Calu3 (cell line): ENCODE measurements at regions not wholly inside any gene's neighbourhood (a gene's known extent, or its start where the extent isn't known, plus 50 kb on each side); places are given as distances from the start of the nearest gene placed in this dataset.

Experiments used
- BruUV-seq: library from RNA; stranded (reverse); fragments of 400-500 nt; replicated peaks from 2 replicates; lab custom pipeline; 2021; lab: Mats Ljungman, UMichigan
- CTCF ChIA-PET: fragments of 300-600 bp; sonication (Branson Sonifier 250); formaldehyde crosslinking; loops from one replicate; lab custom pipeline; 2022; ENCODE audit warnings: antibody characterized with exemption; lab: Charles Lee
- DNase-seq: peaks from one replicate; pipeline ENCODE4 v3.0.0; 2022
- H3K27ac Mint-ChIP-seq: one replicate; pipeline ENCODE4 v1.8.0; 2022; ENCODE audit warnings: mixed read lengths; ENCODE audit not compliant: unreplicated experiment
- H3K27me3 Mint-ChIP-seq: one replicate; pipeline ENCODE4 v1.8.0; 2022; ENCODE audit warnings: mixed read lengths; ENCODE audit not compliant: unreplicated experiment
- H3K36me3 Mint-ChIP-seq: one replicate; pipeline ENCODE4 v1.8.0; 2022; ENCODE audit warnings: mild to moderate bottlenecking, moderate library complexity, mixed read lengths; ENCODE audit not compliant: insufficient read depth, unreplicated experiment
- H3K4me1 Mint-ChIP-seq: one replicate; pipeline ENCODE4 v1.8.0; 2022; ENCODE audit warnings: mild to moderate bottlenecking, low read depth, mixed read lengths; ENCODE audit not compliant: unreplicated experiment
- H3K4me3 Mint-ChIP-seq: one replicate; pipeline ENCODE4 v1.8.0; 2022; ENCODE audit warnings: mild to moderate bottlenecking, low read depth, moderate library complexity, mixed read lengths; ENCODE audit not compliant: unreplicated experiment
- H3K9me3 Mint-ChIP-seq: one replicate; pipeline ENCODE4 v1.8.0; 2022; ENCODE audit warnings: low read depth, mixed read lengths; ENCODE audit not compliant: unreplicated experiment
- CTCF ChIP-seq: fragments of 200-600 bp; IDR thresholded peaks from one replicate; pipeline ENCODE4 v1.8.0; 2022; ENCODE audit warnings: antibody characterized with exemption; ENCODE audit not compliant: unreplicated experiment
- intact Hi-C: fragments of 100-400 bp; cut with micrococcal nuclease; formaldehyde crosslinking; loops from one replicate; pipeline ENCODE4 v1.10.0; 2022; ENCODE audit not compliant: unreplicated experiment

- Mint-ChIP-seq H3K9me3 (peaks cover 4% of the 10 kb centered on the region), H3K27me3 (peaks cover 55% of the 10 kb centered on the region), H3K4me3 (no peak overlapping the region), H3K4me1 (no peaks in the 10 kb centered on the region), H3K36me3 (no peaks in the 10 kb centered on the region), H3K27ac (no peak overlapping the region)
- TF ChIP-seq CTCF = no peak
- BruUV-seq = no TSS peak
- intact Hi-C loops = no loop called here
- DNase-seq = no peak
- CTCF ChIA-PET = interaction anchor here (0.5 kb wide), 1 partner anchor 8 kb away, joined by 5 read pairs; no protein-coding TSS in a partner anchor
Observed at GRCh38 chr14:71863766-71864165, 68.5 kb upstream of the RGS6 start.
